PFSK-1 (cell line): ENCODE measurements at regions not wholly inside any gene's neighbourhood (a gene's known extent, or its start where the extent isn't known, plus 50 kb on each side); places are given as distances from the start of the nearest gene placed in this dataset.

ENCODE experiments used
- FOXP2 ChIP-seq: optimal IDR thresholded peaks from 2 replicates; pipeline ENCODE3; 2011; ENCODE audit warnings: borderline replicate concordance, control low read depth, inconsistent platforms; ENCODE audit not compliant: insufficient read depth; ENCODE audit errors: extremely low read length, extremely low read depth
- POLR2AphosphoS5 ChIP-seq: IDR thresholded peaks from 2 replicates; pipeline ENCODE4 v1.6.1; 2012; ENCODE audit warnings: low read depth, mild to moderate bottlenecking, control low read depth, low read length, moderate library complexity
- SIN3A ChIP-seq: IDR thresholded peaks from 2 replicates; pipeline ENCODE4 v1.6.1; 2012; ENCODE audit warnings: mild to moderate bottlenecking, low read length, moderate library complexity, borderline replicate concordance; ENCODE audit not compliant: insufficient read depth
- TAF1 ChIP-seq: IDR thresholded peaks from 2 replicates; pipeline ENCODE4 v1.6.1; 2012; ENCODE audit warnings: low read length, control low read depth, borderline replicate concordance; ENCODE audit not compliant: insufficient read depth
- TF ChIP-seq, protein P1 (sequence below), 2 experiments: IDR thresholded peaks; 2 replicates each; pipeline versions ENCODE4 v1.6.1 to v1.8.0; 2011 to 2012; ENCODE audit warnings: low read depth in 2 of 2, low read length in 2 of 2, control low read depth in 1 of 2, inconsistent platforms in 1 of 2, mild to moderate bottlenecking in 1 of 2, moderate library complexity in 1 of 2; ENCODE audit not compliant: insufficient read depth in 1 of 2

- TF ChIP-seq, protein P1, sequence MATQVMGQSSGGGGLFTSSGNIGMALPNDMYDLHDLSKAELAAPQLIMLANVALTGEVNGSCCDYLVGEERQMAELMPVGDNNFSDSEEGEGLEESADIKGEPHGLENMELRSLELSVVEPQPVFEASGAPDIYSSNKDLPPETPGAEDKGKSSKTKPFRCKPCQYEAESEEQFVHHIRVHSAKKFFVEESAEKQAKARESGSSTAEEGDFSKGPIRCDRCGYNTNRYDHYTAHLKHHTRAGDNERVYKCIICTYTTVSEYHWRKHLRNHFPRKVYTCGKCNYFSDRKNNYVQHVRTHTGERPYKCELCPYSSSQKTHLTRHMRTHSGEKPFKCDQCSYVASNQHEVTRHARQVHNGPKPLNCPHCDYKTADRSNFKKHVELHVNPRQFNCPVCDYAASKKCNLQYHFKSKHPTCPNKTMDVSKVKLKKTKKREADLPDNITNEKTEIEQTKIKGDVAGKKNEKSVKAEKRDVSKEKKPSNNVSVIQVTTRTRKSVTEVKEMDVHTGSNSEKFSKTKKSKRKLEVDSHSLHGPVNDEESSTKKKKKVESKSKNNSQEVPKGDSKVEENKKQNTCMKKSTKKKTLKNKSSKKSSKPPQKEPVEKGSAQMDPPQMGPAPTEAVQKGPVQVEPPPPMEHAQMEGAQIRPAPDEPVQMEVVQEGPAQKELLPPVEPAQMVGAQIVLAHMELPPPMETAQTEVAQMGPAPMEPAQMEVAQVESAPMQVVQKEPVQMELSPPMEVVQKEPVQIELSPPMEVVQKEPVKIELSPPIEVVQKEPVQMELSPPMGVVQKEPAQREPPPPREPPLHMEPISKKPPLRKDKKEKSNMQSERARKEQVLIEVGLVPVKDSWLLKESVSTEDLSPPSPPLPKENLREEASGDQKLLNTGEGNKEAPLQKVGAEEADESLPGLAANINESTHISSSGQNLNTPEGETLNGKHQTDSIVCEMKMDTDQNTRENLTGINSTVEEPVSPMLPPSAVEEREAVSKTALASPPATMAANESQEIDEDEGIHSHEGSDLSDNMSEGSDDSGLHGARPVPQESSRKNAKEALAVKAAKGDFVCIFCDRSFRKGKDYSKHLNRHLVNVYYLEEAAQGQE (IDR thresholded peaks at IDR 0.05; ENCODE audit: insufficient read depth in 1 of 2, low read depth in 2 of 2, low read length in 2 of 2): no peak
- TF ChIP-seq TAF1: no peak
- no peak for TF ChIP-seq FOXP2
- TF ChIP-seq POLR2AphosphoS5: no peak
- no peak for TF ChIP-seq SIN3A
Measured at GRCh38 chr2:128914320-128914719, 595.7 kb upstream of the HS6ST1 start.

DNA sequence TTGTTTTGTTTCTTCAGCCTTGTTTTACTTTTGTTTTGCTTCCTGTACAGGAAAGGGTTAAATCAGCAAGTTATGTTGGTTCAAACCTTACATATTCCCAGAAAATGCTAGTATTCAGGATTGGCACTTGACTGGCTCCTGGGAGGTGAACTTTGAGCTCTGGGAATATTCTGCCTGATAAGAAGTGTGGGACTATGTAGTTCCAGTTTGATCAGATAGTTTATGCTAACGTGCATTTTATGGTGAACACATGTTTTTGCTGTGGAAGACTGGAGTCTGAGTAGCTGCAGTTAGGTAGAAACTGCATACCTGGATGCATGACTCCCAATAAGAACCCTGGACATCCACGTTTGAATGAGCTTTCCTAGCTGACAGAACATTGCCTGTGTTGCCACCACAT, 603.1 kb upstream of the HS6ST1 start:
- TF ChIP-seq FOXP2 (no peak), SIN3A (no peak), TAF1 (no peak), POLR2AphosphoS5 (no peak)
- TF ChIP-seq, protein P1 (IDR thresholded peaks at IDR 0.05; ENCODE audit: insufficient read depth in 1 of 2, low read depth in 2 of 2, low read length in 2 of 2): no peak

DNA sequence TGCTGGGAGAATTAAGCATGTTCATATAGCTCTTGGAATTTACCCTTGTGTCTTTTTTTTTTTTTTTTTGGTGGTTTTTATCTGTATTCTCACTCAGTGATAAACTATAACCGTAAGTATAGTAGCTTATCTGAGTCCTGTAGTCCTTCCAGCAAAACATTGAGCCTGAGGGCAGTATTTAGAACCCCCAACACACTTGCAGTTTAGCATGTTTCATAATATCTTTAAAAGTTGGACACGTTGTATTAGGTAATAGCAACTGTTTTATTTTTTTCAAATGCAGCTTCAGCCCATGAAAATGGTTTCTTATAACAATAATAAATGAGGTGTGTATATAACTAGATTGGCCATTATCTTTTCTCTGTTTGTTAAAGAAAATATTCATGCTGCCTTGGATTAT, 603.5 kb upstream of the HS6ST1 start:
- no peak for TF ChIP-seq POLR2AphosphoS5

DNA sequence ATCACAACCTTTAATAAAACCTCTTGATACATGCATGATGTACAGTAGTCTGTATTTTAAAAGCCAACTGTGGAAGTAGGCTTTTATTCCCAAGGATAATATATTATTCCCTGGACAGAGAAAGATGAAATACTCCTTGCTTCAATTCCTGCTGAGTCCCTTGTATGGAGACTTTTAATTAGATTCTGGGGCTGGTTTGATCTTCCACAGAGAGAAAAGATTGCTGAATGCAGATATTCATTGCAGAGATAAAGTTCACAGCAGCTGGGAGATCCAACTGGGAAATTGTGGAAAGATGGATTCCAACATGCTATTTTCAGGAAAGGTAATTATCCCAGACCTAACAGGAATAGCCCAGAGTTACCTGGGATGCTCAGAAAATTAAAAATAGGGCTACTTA, 607.0 kb upstream of the HS6ST1 start:
- TF ChIP-seq SIN3A: no peak
- no peak for TF ChIP-seq FOXP2
- TF ChIP-seq, protein P1 (IDR thresholded peaks at IDR 0.05; ENCODE audit: insufficient read depth in 1 of 2, low read depth in 2 of 2, low read length in 2 of 2): no peak
- TF ChIP-seq POLR2AphosphoS5: no peak
- no peak for TF ChIP-seq TAF1

DNA sequence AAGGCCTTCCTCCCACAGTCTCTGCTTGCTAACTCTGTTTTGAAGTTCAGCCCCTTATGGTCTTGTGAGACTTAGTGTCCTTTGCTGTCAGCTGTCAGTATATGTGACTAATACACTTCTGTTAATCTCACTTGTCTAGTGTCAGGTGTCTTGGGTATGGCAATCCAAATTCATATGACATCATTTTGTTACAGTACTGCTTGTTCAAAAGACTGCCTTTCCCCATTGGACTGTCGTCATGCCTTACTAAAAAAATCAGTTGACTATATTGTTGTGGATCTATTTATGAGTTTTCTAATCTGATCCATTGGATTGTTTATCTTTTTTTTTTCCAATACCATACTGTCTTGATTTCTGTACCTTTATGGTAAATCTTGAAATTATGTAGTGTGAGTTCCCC, 611.4 kb upstream of the HS6ST1 start:
- TF ChIP-seq TAF1: no peak
- TF ChIP-seq POLR2AphosphoS5: no peak
- no peak for TF ChIP-seq FOXP2
- TF ChIP-seq SIN3A: no peak
- TF ChIP-seq, protein P1 (IDR thresholded peaks at IDR 0.05; ENCODE audit: insufficient read depth in 1 of 2, low read depth in 2 of 2, low read length in 2 of 2): no peak

- TF ChIP-seq POLR2AphosphoS5: no peak
- no peak for TF ChIP-seq FOXP2
- TF ChIP-seq, protein P1 (IDR thresholded peaks at IDR 0.05; ENCODE audit: insufficient read depth in 1 of 2, low read depth in 2 of 2, low read length in 2 of 2): no peak
- no peak for TF ChIP-seq SIN3A
- TF ChIP-seq TAF1: no peak
Measured at GRCh38 chr2:128940378-128940777, 621.7 kb upstream of the HS6ST1 start.
